ENCODE measurements at regions not wholly inside any gene's neighbourhood (a gene's known extent, or its start where the extent isn't known, plus 50 kb on each side); places are given as distances from the start of the nearest gene placed in this dataset.

- TF ChIP-seq, protein P1, sequence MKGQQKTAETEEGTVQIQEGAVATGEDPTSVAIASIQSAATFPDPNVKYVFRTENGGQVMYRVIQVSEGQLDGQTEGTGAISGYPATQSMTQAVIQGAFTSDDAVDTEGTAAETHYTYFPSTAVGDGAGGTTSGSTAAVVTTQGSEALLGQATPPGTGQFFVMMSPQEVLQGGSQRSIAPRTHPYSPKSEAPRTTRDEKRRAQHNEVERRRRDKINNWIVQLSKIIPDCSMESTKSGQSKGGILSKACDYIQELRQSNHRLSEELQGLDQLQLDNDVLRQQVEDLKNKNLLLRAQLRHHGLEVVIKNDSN (CRISPR knock-in tag; IDR thresholded peaks at IDR 0.05), result no peak
- TF ChIP-seq TEAD1 (CRISPR knock-in tag; IDR thresholded peaks at IDR 0.05) (no peak), CBFB (CRISPR knock-in tag; IDR thresholded peaks at IDR 0.05; ENCODE audit: low read depth) (no peak), ZNF263 (CRISPR knock-in tag; IDR thresholded peaks at IDR 0.05; ENCODE audit: low read depth) (no peak), SOX15 (CRISPR knock-in tag; IDR thresholded peaks at IDR 0.05) (no peak), PRDM15 (CRISPR knock-in tag; IDR thresholded peaks at IDR 0.05) (no peak)
Observed at GRCh38 chr2:105497094-105497493, 98.2 kb upstream of the FHL2 start (continued).

DNA sequence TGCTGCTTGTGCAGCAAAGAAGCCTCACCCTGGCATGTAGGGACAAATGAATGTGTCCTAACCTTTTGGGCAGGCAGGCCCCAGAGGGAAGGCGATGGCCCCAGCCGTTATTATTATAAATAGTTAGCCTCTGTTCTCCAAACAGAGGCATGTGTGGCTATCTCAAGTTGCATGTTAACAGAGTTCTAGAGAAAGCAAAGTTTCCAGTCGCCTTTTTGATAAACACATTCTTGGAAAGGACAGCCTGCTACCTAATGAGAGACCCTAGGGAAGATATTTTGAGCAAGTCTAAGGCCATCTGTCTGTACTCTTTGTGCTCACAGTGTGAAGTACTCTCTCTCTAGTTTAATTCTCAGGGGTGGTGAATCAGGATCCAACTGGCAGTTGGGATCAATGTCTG, 97.4 kb upstream of the FHL2 start:
- TF ChIP-seq AFF4 (CRISPR knock-in tag; IDR thresholded peaks at IDR 0.05; ENCODE audit: borderline replicate concordance) (no peak), PRDM15 (CRISPR knock-in tag; IDR thresholded peaks at IDR 0.05) (no peak), ZNF423 (CRISPR knock-in tag; IDR thresholded peaks at IDR 0.05) (no peak)
- DNase-seq (ENCODE audit: low spot score) (no peak), ATAC-seq (no peak)
- Mint-ChIP-seq H3K9me3 (peaks cover 29% of the 10 kb centered on the region), H3K27me3 (ENCODE audit: low read depth) (no peaks in the 10 kb centered on the region; the same call in 1 of the 2 replicates), H3K36me3 (peaks cover 4% of the 10 kb centered on the region), H3K4me1 (no peaks in the 10 kb centered on the region), H3K4me3 (no peak overlapping the region), H3K27ac (no peak overlapping the region)
- CTCF ChIA-PET, result no interaction called here
- POLR2A ChIA-PET, result no interaction called here

- peaks cover 24% of the 10 kb centered on the region for H3K9me3 Mint-ChIP-seq
- no peaks in the 10 kb centered on the region; the same call in 1 of the 2 replicates for H3K36me3 Mint-ChIP-seq
- no peak for DNase-seq (ENCODE audit: low spot score)
- H3K4me3 Mint-ChIP-seq, result no peak overlapping the region
- CTCF ChIA-PET, result interaction anchor here (0.6 kb wide), 1 partner anchor 257 kb away, joined by 5 read pairs; no protein-coding TSS in a partner anchor
- no peaks in the 10 kb centered on the region for H3K4me1 Mint-ChIP-seq
- no peaks in the 10 kb centered on the region; the same call in 1 of the 2 replicates for H3K27me3 Mint-ChIP-seq (ENCODE audit: low read depth)
- H3K27ac Mint-ChIP-seq, result no peak overlapping the region
- POLR2A ChIA-PET, result no interaction called here
- ATAC-seq, result no peak
- TF ChIP-seq, protein P2, sequence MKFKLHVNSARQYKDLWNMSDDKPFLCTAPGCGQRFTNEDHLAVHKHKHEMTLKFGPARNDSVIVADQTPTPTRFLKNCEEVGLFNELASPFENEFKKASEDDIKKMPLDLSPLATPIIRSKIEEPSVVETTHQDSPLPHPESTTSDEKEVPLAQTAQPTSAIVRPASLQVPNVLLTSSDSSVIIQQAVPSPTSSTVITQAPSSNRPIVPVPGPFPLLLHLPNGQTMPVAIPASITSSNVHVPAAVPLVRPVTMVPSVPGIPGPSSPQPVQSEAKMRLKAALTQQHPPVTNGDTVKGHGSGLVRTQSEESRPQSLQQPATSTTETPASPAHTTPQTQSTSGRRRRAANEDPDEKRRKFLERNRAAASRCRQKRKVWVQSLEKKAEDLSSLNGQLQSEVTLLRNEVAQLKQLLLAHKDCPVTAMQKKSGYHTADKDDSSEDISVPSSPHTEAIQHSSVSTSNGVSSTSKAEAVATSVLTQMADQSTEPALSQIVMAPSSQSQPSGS (CRISPR knock-in tag; IDR thresholded peaks at IDR 0.05; ENCODE audit: borderline replicate concordance, low read depth), result no peak
- TF ChIP-seq USF2 (CRISPR knock-in tag; IDR thresholded peaks at IDR 0.05), result no peak
- TF ChIP-seq ZNF317 (CRISPR knock-in tag; IDR thresholded peaks at IDR 0.05; ENCODE audit: borderline replicate concordance, low read depth), result no peak
- TF ChIP-seq ZNF138 (CRISPR knock-in tag; conservative IDR thresholded peaks at IDR 0.05), result no peak
- TF ChIP-seq NFE2L1 (CRISPR knock-in tag; IDR thresholded peaks at IDR 0.05), result no peak
- no peak for TF ChIP-seq MXD4 (CRISPR knock-in tag; IDR thresholded peaks at IDR 0.05; ENCODE audit: borderline replicate concordance)
- TF ChIP-seq, protein P3, sequence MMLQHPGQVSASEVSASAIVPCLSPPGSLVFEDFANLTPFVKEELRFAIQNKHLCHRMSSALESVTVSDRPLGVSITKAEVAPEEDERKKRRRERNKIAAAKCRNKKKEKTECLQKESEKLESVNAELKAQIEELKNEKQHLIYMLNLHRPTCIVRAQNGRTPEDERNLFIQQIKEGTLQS (CRISPR knock-in tag; conservative IDR thresholded peaks at IDR 0.05), result no peak
- no peak for TF ChIP-seq GRHL2 (CRISPR knock-in tag; IDR thresholded peaks at IDR 0.05; ENCODE audit: insufficient replicate concordance, severe bottlenecking)
- TF ChIP-seq ELF4 (CRISPR knock-in tag; IDR thresholded peaks at IDR 0.05; ENCODE audit: low read depth), result no peak
Observed at GRCh38 chr2:105494683-105495425, 96.0 kb upstream of the FHL2 start.

Measured in WTC11 (cell line).